NCI-H2196 (cell line): ENCODE measurements at regions not wholly inside any gene's neighbourhood (a gene's known extent, or its start where the extent isn't known, plus 50 kb on each side); places are given as distances from the start of the nearest gene placed in this dataset.
"Not testable (repeated sequence)": the region's sequence is repeated elsewhere in the genome, so short reads cannot be mapped to it uniquely, and the experiment has no call there.

ENCODE experiments used
- DNase-seq: peaks from one replicate; lab custom pipeline; 2025; ENCODE audit not compliant: unreplicated experiment; lab: John Stamatoyannopoulos, UW

DNA sequence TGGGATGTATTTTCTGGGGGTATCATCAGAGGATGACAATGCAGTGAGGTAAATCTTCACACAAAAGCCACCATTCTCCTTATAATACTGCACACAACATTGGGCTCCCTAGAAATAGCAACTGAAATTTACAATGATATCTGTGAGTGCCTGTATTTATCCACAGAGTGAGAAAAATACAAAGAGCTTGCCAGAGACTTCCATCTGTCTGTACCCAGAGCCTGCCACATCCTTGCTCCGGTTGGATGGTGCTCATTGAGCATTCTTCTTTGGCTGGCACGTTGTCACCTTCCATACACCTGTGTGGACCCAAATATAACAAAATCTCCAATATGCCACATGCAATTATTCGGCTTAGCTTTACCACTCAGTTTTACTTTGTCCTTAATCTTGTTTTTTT is 189.5 kb upstream of the UFM1 start:
- no peak for DNase-seq

DNA sequence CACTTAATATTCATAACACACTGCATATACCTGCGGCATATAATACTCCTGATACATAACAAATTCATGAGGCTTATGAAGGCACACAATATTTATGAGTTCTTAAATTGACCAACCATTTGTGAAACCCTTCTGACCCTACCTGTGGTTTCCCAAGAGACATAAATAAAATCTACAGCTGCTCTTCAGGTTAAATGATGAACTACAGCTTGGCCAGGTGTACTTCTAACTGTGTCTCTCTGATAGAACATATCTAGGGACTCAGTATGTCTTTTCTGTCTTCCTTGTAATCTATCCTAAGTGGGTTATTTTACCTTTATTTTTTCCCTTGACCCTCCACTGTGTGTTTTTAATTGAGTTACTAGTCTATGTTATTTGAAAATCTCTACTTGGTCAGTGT is 189.9 kb upstream of the UFM1 start:
- DNase-seq: no peak

DNA sequence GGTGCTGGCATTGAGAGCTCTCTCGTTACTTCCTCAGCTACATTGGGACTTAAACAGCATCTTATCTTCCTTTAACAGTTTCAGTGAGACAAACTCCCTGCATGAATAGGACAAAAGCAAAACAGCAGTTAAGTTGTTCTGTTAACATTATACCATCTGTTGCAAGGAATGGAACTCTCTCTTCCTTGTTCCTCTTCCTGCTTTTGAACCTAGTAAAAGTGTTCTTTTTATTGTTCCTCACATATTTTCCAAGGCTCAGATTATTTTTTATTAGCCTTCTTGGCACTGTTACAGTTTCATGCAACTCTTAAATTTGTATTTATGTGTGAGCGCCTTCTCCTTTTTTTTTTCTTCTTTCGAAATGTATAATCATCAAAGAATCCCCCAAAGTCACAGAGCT is 202.6 kb upstream of the UFM1 start:
- no peak for DNase-seq

DNA sequence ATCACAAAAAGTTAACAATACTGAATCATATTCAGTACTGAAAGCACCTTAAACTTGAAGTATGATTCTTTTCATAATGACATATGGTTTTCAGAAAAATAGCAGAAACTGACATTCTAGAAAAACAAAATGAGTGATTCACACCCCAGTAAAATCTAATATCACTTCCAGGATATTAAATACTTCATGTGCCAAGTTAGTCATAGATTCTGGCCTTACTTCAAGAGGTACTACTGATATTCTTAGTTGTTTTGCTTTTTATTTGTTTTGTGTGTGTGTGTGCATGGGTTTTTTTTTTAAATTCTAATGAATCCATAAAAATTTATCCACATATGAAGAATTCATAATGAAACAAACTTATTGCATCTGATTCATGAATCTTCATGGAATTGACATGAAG is 207.9 kb upstream of the UFM1 start:
- no peak for DNase-seq

DNA sequence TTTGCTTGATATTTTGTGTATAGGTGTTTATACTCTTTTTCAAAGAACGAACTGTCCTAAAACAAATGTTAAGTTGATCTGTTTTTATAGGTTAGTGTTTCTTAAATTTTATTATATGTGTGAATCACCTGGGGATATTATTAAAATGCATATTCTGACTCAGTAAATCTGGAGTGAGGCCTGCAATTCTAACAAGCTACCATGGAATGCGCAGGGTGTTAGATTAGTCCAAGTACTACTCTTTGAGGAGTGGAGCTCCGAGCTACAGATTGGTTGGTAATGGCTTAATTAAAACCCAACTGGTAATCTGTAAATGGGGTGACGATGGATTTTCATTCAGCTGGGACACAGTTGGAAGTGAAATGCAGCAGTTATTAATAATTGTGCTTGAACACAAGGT is 214.1 kb upstream of the UFM1 start:
- no peak for DNase-seq

DNA sequence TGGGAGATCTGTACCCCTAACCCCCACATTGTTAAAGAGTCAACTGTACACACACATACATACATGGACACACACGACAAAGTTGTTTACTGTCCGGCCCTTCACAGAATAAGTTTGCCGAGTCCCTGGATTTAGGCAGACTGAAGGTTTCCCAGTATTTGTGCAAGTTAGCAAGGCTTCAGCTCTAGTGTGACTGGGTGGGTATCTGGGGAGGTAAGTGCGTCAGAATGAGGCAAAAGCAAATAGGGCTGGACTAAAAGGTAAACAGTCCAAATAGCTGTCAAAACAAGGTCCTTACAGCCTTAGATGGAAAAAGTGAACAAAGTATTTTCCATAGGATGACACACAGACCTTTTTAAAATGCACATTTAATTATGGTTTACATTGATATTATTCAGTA is 228.4 kb upstream of the UFM1 start:
- DNase-seq: no peak

DNA sequence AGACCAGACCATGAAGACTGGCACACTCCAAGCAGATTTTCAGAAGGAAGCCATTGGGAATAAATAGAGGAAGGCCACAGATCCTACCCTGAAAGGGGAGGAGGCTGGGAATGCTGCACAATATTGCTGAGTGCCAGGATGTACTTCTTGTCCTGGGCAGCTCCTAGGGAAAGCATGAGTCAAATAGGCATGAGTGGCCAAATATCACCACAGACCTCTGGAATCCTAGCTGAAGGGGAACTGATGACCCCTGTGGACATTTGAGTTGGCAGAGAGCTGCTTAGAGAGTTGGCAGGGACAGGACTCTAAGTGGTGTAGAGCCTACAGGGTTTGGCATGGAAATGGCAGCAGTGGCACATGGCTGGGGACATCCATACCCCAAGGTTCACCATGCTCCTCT is 234.3 kb upstream of the TRPC4 start:
- DNase-seq: no peak

DNA sequence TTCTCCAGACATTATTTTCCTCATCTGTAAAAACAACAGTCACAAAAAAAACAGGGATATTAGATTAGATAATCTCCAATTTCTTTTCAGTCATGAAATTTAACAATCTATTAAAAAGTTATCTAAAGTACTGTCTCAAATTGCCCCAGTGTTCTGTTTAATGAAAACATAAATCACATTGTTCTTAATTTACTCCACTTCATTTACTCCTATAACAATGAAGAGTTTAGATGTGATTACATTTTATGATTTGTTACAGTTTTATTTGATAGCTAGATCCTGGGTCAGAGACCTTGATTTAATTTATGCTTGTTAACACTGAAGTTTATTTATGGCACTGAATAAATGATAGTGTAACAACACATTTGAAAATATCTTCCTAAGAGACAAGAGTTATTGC is 230.2 kb upstream of the TRPC4 start:
- DNase-seq: no peak

DNA sequence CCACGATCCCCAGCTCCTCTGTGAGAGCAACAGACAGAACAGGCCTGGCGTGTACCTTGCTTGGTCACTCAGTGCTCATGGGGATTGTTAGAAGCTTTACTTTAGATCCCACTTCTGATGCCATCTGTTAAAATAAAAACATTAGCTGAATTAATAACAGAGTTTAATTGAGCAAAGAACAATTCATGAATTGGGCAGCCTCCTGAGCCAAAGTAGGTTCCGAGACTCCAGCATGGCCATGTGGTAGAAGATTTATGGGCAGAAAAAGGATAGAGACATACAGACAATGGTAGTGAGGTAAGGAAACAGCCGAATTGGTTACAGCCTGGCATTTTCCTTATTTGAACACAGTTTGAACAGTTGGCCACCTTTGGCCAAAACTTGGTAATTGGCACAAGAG is 223.9 kb upstream of the TRPC4 start:
- no peak for DNase-seq

DNA sequence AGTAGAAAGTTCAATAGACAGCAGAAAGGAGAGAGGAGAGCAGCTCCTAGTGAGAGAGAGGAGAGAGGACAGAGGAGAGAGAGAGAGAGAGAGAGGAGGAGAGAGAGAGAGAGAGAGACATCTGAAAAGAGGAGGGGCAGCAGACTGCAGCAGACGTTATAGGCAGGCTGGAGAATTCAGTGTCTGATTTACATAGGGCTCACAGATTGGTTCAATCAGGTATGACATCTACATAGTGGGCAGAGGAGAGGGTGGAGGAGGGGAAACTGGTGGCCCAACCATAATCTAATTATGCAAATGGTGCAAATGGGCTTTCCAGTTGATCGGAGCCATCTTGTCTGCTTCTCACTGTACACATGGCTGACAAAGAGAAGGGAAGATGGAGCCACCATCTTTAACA is 221.3 kb upstream of the TRPC4 start:
- DNase-seq: no peak

DNA sequence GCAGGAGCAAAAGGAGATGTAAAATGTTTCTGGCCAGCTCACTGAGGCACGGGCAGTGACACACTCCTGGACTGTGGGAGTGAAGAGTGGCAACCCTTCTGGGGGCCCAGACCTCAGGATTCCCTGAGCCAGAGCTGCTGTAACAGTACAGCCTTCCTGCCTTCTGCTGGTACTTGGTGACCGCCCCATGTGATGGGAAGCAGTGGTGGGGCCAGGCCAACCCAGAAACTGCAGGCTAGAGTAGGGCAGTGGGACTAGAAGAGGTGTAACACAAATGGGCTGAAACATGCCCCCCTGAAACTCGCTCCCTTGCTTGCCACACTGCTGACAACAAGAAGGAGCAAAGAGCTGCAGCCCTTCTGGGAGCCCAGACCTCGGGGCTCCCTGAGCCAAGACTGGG is 217.1 kb upstream of the TRPC4 start:
- DNase-seq: no peak

DNA sequence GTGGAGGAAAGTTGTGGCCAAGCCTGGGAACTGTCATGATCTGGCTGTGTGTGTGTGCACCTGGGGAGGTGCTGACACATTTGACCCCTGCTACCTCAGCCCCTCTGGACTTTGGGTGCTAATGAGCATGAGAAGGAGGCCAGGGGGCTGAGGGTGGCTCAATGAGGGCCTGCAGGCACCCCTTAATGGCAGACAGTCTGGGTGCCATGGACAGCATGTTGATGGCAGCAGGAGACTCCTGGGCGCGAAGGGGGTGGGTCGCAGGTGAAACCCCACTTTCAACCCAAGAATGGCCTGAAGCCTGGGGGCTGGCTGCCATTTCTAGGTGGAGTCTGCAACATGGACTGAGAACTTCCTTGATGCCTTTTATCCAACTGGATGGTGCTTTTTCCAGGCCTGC is 216.4 kb upstream of the TRPC4 start:
- DNase-seq: no peak

DNA sequence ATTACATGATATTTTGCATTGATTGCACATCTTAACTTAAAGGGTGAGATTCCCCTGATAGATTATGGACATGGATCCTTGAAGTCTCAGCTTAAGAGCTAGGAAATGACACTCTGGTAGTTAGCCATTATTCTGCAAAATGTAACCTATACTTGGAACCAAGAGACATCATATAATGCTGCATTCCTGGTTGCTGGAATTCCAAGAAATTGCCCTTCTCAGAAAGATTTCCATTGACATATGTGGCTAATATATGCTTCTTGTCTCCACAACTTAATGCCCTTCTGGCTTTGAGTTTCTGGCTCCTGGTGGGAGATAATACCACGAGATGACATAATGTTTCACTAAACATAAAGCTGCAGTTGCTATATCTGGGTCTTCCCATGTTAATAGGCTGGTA is 204.4 kb upstream of the TRPC4 start:
- DNase-seq: no peak

DNA sequence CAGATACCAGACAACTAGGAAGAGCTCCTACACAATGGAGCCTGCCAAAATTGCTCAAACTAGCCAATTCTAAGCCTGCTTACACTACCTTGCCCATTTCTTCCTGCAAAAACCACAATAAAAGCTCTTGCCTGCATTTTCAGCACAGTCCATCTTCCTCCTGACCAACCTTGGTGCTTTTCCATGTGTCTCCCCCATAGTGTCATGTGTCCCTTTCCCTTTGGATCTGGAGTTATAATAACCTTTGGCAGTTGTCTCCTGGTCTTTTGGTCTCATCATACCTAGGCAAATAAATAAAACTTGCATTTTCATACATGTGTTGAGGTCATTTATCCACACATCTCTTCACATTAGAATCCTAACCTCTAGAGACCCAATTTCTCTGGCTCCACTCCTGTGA is 203.1 kb upstream of the TRPC4 start:
- no peak for DNase-seq

DNA sequence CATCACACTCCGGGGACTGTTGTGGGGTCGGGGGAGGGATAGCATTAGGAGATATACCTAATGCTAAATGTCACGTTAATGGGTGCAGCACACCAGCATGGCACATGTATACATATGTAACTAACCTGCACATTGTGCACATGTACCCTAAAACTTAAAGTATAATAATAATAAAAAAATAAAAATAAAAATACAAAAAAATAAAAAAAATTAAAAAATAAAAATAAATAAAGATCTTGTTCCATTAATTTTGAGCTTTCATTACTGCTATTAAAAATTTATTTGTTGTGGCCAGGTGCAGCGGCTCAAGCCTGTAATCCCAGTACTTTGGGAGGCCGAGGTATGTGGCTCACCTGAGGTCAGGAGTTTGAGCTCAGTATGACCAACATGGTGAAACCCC is 201.8 kb upstream of the TRPC4 start:
- not testable (repeated sequence) for DNase-seq

DNA sequence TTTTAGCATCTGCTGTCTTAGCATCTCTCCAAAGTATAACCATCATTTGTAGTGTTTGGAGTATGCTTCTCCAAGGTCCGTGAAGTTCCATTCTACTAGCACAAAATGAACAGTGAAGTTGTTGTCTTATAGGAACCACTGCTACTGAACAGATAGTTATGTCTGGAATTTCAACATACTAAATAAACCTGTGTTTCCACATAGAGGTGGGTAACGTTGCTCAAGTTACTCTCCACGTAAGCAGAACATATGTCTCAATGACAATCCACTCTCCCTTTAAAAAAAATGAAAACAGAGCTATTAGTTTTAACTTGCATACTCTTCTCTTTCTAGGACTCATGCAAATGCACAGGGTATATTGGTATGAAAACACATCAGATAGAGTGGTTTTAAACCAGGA is 184.3 kb upstream of the TRPC4 start:
- DNase-seq: no peak

DNA sequence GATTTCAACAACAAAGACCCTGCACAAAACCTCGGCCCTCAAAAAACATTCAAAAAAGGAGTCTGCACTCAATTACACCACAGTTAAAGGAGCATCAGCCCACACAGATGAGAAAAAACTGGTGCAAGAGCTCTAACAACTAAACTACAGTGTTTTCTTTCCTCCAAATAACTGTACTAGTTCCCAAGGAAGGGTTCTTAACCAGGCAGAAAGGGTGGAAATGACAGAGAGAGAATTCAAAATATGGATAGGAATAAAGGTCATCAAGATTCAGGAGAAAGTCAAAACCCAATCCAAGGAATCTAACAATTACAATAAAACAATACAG is 176.4 kb upstream of the TRPC4 start:
- no peak for DNase-seq

DNA sequence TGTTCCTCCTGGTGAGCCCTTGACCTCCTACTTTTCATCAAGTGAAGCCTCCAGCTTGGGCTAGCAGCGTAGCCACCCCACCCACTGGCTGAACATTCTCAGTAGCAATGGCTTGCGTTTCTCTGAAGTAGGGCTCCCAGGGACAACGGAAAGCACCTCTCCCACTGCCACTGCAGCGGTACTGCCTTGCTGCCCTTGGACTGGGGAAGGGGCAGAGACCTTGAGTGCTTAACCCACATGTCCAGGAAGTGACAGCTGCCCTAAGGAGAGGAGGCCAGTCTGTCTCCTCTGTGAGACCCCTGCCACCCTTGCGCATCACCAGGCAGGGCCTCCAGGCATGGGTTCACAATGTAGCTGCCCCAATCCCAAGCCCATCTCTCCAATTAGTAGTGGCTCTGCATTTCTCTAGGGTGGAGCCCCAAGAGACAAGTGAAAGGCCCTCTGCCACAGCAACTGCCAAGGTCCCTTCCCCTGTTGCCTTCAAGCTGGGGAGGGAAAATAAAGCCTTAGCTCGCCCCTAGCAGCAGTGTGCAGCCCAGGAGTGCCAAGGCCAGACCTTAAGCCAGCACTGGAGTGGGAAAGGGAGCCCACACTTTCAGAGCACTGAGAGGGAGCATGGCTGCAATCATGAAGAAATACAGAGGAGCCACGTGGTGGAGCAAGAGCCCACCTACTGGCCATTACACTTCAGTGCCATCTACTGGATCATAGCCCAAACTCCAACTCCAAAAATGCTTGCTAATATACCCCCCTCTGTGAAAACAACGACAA is 175.9 kb upstream of the TRPC4 start:
- no peak for DNase-seq

DNA sequence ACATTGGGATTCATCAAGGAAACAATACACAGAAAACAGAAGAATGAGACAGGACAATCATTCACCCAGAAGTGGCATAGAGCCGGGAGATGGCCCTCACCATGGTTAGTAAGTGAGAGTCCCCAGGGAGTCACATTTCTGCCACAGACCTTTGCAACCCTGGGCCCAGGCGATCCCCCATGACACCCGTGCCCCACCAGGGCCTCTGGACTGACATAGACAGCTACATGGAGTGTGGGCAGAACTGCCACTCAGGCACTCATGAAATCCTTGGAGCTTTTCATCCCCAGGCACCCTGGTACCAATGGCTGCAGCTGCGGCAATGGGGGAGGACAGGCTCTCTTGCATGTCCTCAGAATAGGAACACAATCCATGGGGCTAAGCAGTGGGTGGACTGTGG is 174.5 kb upstream of the TRPC4 start:
- no peak for DNase-seq

DNA sequence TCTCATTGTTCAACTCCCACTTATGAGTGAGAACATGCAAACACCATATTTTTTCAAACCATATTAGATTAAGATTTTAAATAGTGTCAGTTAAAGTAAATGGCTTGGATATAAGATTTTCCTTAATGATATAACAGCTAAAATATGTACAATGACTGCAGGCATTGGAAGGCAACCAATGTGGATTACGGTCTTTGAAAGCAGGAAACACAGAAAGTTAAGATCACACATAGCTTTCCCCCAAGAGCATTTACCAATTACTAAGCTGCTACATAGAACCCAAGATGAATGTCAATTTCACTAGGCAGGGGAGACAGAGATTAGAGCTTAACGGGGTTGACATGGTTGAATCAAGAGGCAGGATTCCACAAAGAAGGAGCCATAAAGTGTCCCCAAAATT is 173.2 kb upstream of the TRPC4 start:
- no peak for DNase-seq

DNA sequence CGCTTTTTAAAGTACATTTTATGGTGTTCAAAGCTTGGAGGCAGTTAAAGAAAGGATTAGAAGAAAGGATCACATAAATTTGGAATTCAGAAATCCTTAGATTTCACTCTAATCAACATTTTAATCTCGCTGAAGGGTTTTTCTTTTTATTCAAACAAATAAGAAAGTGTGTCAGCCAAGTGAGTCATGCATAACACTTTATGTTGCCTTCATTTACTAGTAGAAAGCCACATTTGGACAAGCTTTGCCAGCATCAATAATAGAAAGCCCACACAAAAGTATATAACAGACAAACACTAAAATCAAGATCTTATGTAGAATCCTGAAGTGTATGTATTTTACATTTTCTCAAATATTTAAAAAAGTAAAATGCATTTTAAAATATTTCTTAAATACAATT is 154.9 kb upstream of the TRPC4 start:
- no peak for DNase-seq

DNA sequence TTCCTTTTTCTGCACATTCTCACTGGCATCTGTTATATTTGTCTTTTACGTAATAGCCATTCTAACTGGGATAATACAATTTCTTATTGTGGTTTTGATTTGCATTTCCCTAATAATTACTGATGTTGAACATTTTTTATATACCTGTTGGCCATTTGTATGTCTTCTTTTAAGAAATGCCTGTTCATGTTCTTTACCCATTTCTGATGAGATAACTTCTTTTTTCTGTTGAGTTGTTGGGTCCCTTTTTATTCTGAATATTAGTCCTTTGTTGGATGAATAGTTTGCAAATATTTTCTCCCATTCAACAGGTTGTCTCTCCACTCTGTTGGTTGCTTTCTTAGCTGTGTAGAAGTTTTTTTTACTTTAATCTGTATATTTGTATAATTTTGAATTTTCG is 147.7 kb upstream of the TRPC4 start:
- DNase-seq: no peak

DNA sequence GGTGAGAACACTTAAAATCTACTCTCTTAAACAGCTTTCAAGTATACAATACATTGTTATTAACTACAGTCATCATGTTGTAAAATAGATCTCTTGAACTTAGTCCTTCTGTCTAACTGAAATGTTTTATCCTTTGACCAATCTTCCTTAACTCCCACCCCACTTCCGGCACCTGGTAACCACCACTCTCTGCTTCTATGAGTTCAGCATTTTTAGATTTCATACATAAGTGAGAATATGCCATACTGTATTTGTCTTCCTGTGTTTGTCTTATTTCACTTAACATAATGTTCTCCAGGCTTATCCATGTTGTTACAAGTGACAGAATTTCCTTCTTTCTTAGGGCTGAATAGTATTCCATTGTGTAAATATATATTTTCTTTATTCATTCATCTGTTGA is 144.1 kb upstream of the TRPC4 start:
- no peak for DNase-seq

DNA sequence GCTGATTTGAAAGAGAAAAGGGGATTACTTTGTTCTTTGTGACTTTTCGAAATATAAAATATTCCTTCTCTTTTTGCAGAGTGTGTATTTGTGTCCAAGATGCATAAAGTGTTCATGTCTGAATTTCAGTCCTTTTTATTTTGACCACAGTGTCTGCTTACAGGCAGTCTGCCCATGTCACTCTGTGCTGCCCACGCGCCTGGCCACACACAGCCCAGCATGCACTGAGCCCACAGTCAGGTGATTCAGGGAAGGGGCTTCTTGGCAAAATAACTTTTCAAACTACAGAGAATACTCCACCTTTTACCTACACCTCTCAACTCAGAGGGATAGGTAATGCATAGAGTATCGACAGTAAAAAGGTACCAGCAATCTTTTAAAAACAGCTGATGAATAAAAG is 142.5 kb upstream of the TRPC4 start:
- DNase-seq: no peak
